ACC112 (cell line): ENCODE measurements at regions not wholly inside any gene's neighbourhood (a gene's known extent, or its start where the extent isn't known, plus 50 kb on each side); places are given as distances from the start of the nearest gene placed in this dataset.

Source experiments
- H2AFZ ChIP-seq: fragments of 200-600 bp; sonication (generic); one replicate; pipeline ENCODE4 v1.6.0; 2017; ENCODE audit warnings: antibody characterized with exemption, low read length; ENCODE audit not compliant: unreplicated experiment
- H3K27ac ChIP-seq: fragments of 200-600 bp; sonication (generic); 2 replicates; pipeline ENCODE4 v1.5.1; 2014; ENCODE audit warnings: low read depth, mild to moderate bottlenecking, antibody characterized with exemption, low read length, moderate library complexity
- H3K27me3 ChIP-seq: fragments of 200-600 bp; sonication (generic); 2 replicates; pipeline ENCODE4 v1.6.1; 2014; ENCODE audit warnings: mild to moderate bottlenecking, antibody characterized with exemption, low read length, moderate library complexity, mixed read lengths; ENCODE audit not compliant: insufficient read depth
- H3K36me3 ChIP-seq: fragments of 200-600 bp; sonication (generic); 2 replicates; pipeline ENCODE4 v1.6.1; 2016; ENCODE audit warnings: mild to moderate bottlenecking, antibody characterized with exemption, low read length, moderate library complexity, mixed read lengths; ENCODE audit not compliant: insufficient read depth
- H3K4me1 ChIP-seq: fragments of 200-600 bp; sonication (generic); one replicate; pipeline ENCODE4 v1.6.1; 2016; ENCODE audit warnings: low read length, mixed read lengths; ENCODE audit not compliant: insufficient read depth, unreplicated experiment, control insufficient read depth
- H3K4me3 ChIP-seq: fragments of 200-600 bp; sonication (generic); 2 replicates; pipeline ENCODE4 v1.5.1; 2014; ENCODE audit warnings: mild to moderate bottlenecking, low read depth, low read length
- H3K79me2 ChIP-seq: fragments of 200-600 bp; sonication (generic); one replicate; pipeline ENCODE4 v1.6.0; 2016; ENCODE audit warnings: low read length; ENCODE audit not compliant: control insufficient read depth, unreplicated experiment, insufficient read depth

DNA sequence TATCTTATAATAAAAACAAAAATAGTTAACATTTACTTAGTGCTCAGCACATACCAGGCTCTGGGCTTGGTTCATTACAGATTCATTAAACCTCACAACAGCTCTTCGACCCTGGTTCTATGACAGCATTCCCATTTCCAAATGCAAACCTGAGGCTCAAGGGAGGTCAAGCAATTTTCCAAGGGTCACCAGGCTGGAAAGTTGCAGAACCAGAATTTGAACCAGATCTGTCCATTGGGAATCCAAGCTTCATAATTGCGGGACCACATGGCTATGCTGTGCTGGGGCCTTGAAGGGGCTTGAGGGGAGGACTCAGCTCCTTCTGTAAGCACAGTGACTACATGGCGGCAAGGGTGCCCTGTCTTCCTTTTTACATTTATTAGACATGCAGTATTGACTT is 197.3 kb upstream of the LNX1 start:
- Histone ChIP-seq H3K4me3 (no peak overlapping the region), H3K36me3 (no peaks in the 10 kb centered on the region), H3K27ac (no peak overlapping the region), H3K4me1 (peaks cover 6% of the 10 kb centered on the region), H3K27me3 (no peaks in the 10 kb centered on the region), H2AFZ (no peak overlapping the region), H3K79me2 (no peaks in the 10 kb centered on the region)

- Histone ChIP-seq H3K79me2 (no peaks in the 10 kb centered on the region), H3K27ac (no peak overlapping the region), H3K27me3 (no peaks in the 10 kb centered on the region), H3K4me1 (peaks cover 12% of the 10 kb centered on the region), H3K4me3 (no peak overlapping the region), H2AFZ (no peak overlapping the region), H3K36me3 (no peaks in the 10 kb centered on the region)
These were observed 196.7 kb upstream of the LNX1 start for GRCh38 chr4:53788011-53788410.

GRCh38 chr4:53786632-53787031 is 195.3 kb upstream of the LNX1 start:
- Histone ChIP-seq H3K36me3 (no peaks in the 10 kb centered on the region), H2AFZ (peak overlapping the region; percentile 15)

DNA sequence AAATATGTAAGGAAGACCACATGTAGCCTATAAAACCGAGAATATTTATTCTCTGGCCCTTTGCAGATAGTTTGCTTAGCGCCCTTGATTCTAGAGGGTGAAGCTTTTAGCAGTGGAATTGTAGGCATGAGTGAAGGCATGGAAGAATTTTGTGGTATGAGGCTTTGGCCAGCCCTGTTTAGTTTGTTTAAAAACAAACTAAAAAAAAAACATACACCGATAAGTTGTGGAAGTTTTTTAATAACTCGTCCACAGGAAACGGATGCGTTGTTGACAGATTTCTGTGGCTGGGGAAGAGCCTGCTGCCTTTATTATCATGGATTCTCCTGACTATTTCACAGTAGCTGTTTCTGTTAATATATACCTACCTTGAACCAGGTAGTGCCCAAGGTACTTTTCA is 194.7 kb upstream of the LNX1 start:
- no peak overlapping the region for H3K27ac ChIP-seq
- H3K36me3 ChIP-seq: no peaks in the 10 kb centered on the region
- no peaks in the 10 kb centered on the region for H3K27me3 ChIP-seq
- no peaks in the 10 kb centered on the region for H3K79me2 ChIP-seq
- H3K4me1 ChIP-seq: peaks cover 30% of the 10 kb centered on the region
- H3K4me3 ChIP-seq: no peak overlapping the region
- H2AFZ ChIP-seq: no peak overlapping the region

More at GRCh38 chr4:53786632-53787031, 195.3 kb upstream of the LNX1 start:
- Histone ChIP-seq H3K27me3 (no peaks in the 10 kb centered on the region), H3K4me1 (peaks cover 26% of the 10 kb centered on the region), H3K27ac (no peak overlapping the region), H3K4me3 (no peak overlapping the region), H3K79me2 (no peaks in the 10 kb centered on the region)

GRCh38 chr4:53784112-53784511 is 192.8 kb upstream of the LNX1 start:
- Histone ChIP-seq H3K4me1 (peaks cover 36% of the 10 kb centered on the region), H2AFZ (no peak overlapping the region), H3K36me3 (no peaks in the 10 kb centered on the region), H3K27me3 (no peaks in the 10 kb centered on the region), H3K79me2 (no peaks in the 10 kb centered on the region), H3K4me3 (no peak overlapping the region), H3K27ac (no peak overlapping the region)

DNA sequence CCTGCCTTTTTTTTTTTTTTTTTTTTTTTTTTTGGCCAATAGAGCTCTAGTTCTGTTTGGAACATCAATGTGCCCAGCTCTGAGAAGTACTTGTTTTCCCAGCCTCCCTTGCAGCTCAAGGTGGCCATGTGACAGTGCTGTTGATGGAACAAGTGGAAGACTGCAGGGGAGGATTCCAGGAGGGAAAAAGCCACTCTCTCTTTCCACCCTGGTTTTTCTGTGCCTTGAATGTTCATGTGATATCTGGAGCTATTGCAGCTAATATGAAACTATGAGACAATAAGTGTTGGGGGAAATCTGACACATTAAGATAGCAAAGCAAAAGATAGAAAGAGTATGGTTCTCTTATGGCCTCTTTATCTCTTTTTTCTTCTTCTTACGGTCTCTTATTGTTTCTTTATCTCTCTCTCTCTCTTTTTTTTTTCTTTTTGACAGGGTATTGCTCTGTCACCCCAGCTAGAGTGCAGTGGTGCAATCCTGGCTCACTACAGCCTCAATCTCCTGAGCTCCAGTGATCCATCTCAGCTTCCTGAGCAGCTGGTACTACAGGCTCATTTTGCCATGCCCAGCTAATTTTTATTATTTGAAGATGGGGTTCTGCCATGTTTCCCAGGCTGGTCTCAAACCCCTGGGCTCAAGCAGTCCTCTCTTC is 192.0 kb upstream of the LNX1 start:
- Histone ChIP-seq H3K27ac (no peak overlapping the region), H3K4me3 (no peak overlapping the region), H3K27me3 (no peaks in the 10 kb centered on the region)

DNA sequence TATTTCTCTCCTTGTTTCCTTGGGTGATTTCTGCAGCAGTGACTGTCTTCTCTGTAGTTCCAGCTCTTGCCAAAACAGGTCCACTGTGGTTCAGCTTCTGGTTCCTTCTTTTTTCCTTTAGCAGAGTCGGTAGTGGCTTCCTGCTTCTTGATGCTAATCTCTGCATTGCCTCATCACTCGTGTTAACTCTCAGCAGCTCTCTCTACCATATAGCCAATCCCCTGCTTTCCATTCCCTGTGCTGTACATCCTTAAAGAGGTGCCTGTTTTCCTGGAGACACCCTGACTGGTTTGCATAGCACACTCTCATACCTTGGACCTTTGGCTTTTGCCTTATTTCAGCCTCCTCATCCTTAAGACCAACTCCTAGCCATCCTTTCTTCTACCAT is 191.2 kb upstream of the LNX1 start:
- Histone ChIP-seq H3K27me3 (no peaks in the 10 kb centered on the region), H2AFZ (no peak overlapping the region), H3K79me2 (no peaks in the 10 kb centered on the region), H3K27ac (peak overlapping the region; percentile 75; the same call in 1 of the 2 replicates), H3K36me3 (no peaks in the 10 kb centered on the region), H3K4me1 (peaks cover 51% of the 10 kb centered on the region), H3K4me3 (no peak overlapping the region)

More for the DNA sequence above, 192.0 kb upstream of the LNX1 start:
- Histone ChIP-seq H2AFZ (no peak overlapping the region), H3K36me3 (no peaks in the 10 kb centered on the region), H3K4me1 (peaks cover 42% of the 10 kb centered on the region), H3K79me2 (no peaks in the 10 kb centered on the region)

GRCh38 chr4:53781629-53782457 is 190.6 kb upstream of the LNX1 start:
- Histone ChIP-seq H3K27ac (peak overlapping the region; percentile 75), H3K27me3 (no peaks in the 10 kb centered on the region), H3K36me3 (no peaks in the 10 kb centered on the region), H3K79me2 (no peaks in the 10 kb centered on the region), H3K4me1 (peaks cover 54% of the 10 kb centered on the region), H3K4me3 (no peak overlapping the region), H2AFZ (no peak overlapping the region)

- peak overlapping the region; percentile 75 for H3K27ac ChIP-seq
These were observed 189.6 kb upstream of the LNX1 start for GRCh38 chr4:53780736-53781400.

GRCh38 chr4:53779025-53779424 is 187.7 kb upstream of the LNX1 start:
- Histone ChIP-seq H2AFZ (peak overlapping the region; percentile 26), H3K27ac (no peak overlapping the region), H3K4me1 (peaks cover 50% of the 10 kb centered on the region), H3K36me3 (no peaks in the 10 kb centered on the region), H3K79me2 (no peaks in the 10 kb centered on the region), H3K27me3 (no peaks in the 10 kb centered on the region), H3K4me3 (no peak overlapping the region)

More at GRCh38 chr4:53780736-53781400, 189.6 kb upstream of the LNX1 start:
- Histone ChIP-seq H3K79me2 (no peaks in the 10 kb centered on the region), H3K4me3 (no peak overlapping the region), H3K4me1 (peaks cover 50% of the 10 kb centered on the region), H2AFZ (no peak overlapping the region), H3K36me3 (no peaks in the 10 kb centered on the region), H3K27me3 (no peaks in the 10 kb centered on the region)
